Neural progenitor cell (in vitro differentiated cells): ENCODE measurements at regions not wholly inside any gene's neighbourhood (a gene's known extent, or its start where the extent isn't known, plus 50 kb on each side); places are given as distances from the start of the nearest gene placed in this dataset.
A peak's percentile ranks its signal among the peaks of the same experiment; 100 is the strongest.

ENCODE experiments used
- DNase-seq: peaks from one replicate; pipeline ENCODE4 v3.0.0-alpha.2; 2016; ENCODE audit warnings: low spot score
- H2AFZ ChIP-seq: fragments of 200-600 bp; sonication (generic); replicated peaks from 2 replicates; pipeline ENCODE4 v1.6.1; 2016; ENCODE audit warnings: antibody characterized with exemption
- H3F3A ChIP-seq: fragments of 200-600 bp; sonication (generic); 2 replicates; pipeline ENCODE4 v1.6.1; 2016; ENCODE audit warnings: antibody characterized with exemption, low read depth
- H3K27ac ChIP-seq: fragments of 200-600 bp; sonication (generic); 2 replicates; pipeline ENCODE4 v1.5.1; 2016; ENCODE audit warnings: mild to moderate bottlenecking
- H3K27me3 ChIP-seq: fragments of 200-600 bp; sonication (generic); 2 replicates; pipeline ENCODE4 v1.6.1; 2016; ENCODE audit warnings: mild to moderate bottlenecking, moderate library complexity
- H3K36me3 ChIP-seq: fragments of 200-600 bp; sonication (generic); 2 replicates; pipeline ENCODE4 v1.5.1; 2016
- H3K4me1 ChIP-seq: fragments of 200-600 bp; sonication (generic); 2 replicates; pipeline ENCODE4 v1.6.1; 2016; ENCODE audit warnings: mixed run types
- H3K4me2 ChIP-seq: fragments of 200-600 bp; sonication (generic); 2 replicates; pipeline ENCODE4 v1.6.1; 2016
- H3K4me3 ChIP-seq: fragments of 200-600 bp; sonication (generic); 2 replicates; pipeline ENCODE4 v1.5.1; 2016
- H3K79me2 ChIP-seq: fragments of 200-600 bp; sonication (generic); 2 replicates; pipeline ENCODE4 v1.6.1; 2016; ENCODE audit warnings: low read depth
- H3K9ac ChIP-seq: fragments of 200-600 bp; sonication (generic); 2 replicates; pipeline ENCODE4 v1.6.1; 2016
- H3K9me3 ChIP-seq: fragments of 200-600 bp; sonication (generic); 2 replicates; pipeline ENCODE4 v1.5.1; 2016; ENCODE audit warnings: low read depth
- H4K20me1 ChIP-seq: fragments of 200-600 bp; sonication (generic); 2 replicates; pipeline ENCODE4 v1.6.1; 2016; ENCODE audit warnings: low read depth
- H3K27ac Mint-ChIP-seq: 3 replicates; pipeline ENCODE4 v1.8.0; 2021; ENCODE audit warnings: mixed read lengths
- H3K27me3 Mint-ChIP-seq: 2 replicates; pipeline ENCODE4 v1.8.0; 2022; ENCODE audit warnings: low read depth, mild to moderate bottlenecking, inconsistent platforms, moderate library complexity, mixed read lengths; ENCODE audit not compliant: insufficient read depth
- H3K36me3 Mint-ChIP-seq: 3 replicates; pipeline ENCODE4 v1.8.0; 2021; ENCODE audit warnings: mixed read lengths
- H3K4me1 Mint-ChIP-seq: 3 replicates; pipeline ENCODE4 v1.8.0; 2021; ENCODE audit warnings: mixed read lengths
- H3K4me3 Mint-ChIP-seq: 3 replicates; pipeline ENCODE4 v1.8.0; 2021; ENCODE audit warnings: mild to moderate bottlenecking, moderate library complexity, mixed read lengths
- H3K9me3 Mint-ChIP-seq: 3 replicates; pipeline ENCODE4 v1.8.0; 2020; ENCODE audit warnings: mixed read lengths
- CTCF ChIP-seq: fragments of 200-600 bp; sonication (generic); IDR thresholded peaks from 2 replicates; pipeline ENCODE4 v1.5.1; 2017; ENCODE audit warnings: antibody characterized with exemption, mild to moderate bottlenecking
- EZH2 ChIP-seq: fragments of 200-600 bp; sonication (generic); IDR thresholded peaks from 2 replicates; pipeline ENCODE4 v1.6.1; 2017; ENCODE audit warnings: antibody characterized with exemption, mild to moderate bottlenecking, moderate library complexity
- EZH2phosphoT487 ChIP-seq: fragments of 200-600 bp; sonication (generic); IDR thresholded peaks from 2 replicates; pipeline ENCODE4 v1.6.1; 2017; ENCODE audit warnings: antibody characterized with exemption

- no peaks in the 10 kb centered on the region for H3K9me3 Mint-ChIP-seq
- Histone ChIP-seq H3K9me3 (no peaks in the 10 kb centered on the region), H4K20me1 (peaks cover 99% of the 10 kb centered on the region), H3K27me3 (no peaks in the 10 kb centered on the region), H3K9ac (no peak overlapping the region), H3K79me2 (peaks cover 81% of the 10 kb centered on the region), H3K4me2 (peak overlapping the region; percentile 60), H2AFZ (no peak overlapping the region), H3K4me3 (no peak overlapping the region), H3K27ac (peak overlapping the region; percentile 13), H3K4me1 (peaks cover 54% of the 10 kb centered on the region), H3K36me3 (no peaks in the 10 kb centered on the region), H3F3A (peaks cover 17% of the 10 kb centered on the region)
- peaks cover 46% of the 10 kb centered on the region for H3K4me1 Mint-ChIP-seq
- H3K27me3 Mint-ChIP-seq: peaks cover 4% of the 10 kb centered on the region
- H3K36me3 Mint-ChIP-seq: no peaks in the 10 kb centered on the region
- H3K4me3 Mint-ChIP-seq: peak overlapping the region; percentile 24
- peak overlapping the region; percentile 43 for H3K27ac Mint-ChIP-seq
- DNase-seq: no peak
- TF ChIP-seq EZH2phosphoT487 (no peak), EZH2 (no peak), CTCF (no peak)
Measured at GRCh38 chr17:77420095-77420803, 279.5 kb downstream of the SEC14L1 start.

GRCh38 chr17:77420804-77421629 lies 280.2 kb downstream of the SEC14L1 start:
- H3K36me3 Mint-ChIP-seq: no peaks in the 10 kb centered on the region
- H3K4me3 ChIP-seq: no peak overlapping the region
- TF ChIP-seq CTCF: no peak
- TF ChIP-seq EZH2phosphoT487: no peak
- no peak for TF ChIP-seq EZH2
- H3F3A ChIP-seq: peaks cover 17% of the 10 kb centered on the region
- H3K4me3 Mint-ChIP-seq: peak overlapping the region; percentile 24
- H3K27me3 ChIP-seq: no peaks in the 10 kb centered on the region
- no peak overlapping the region for H2AFZ ChIP-seq
- peak overlapping the region; percentile 38 for H3K27ac ChIP-seq
- H3K79me2 ChIP-seq: peaks cover 83% of the 10 kb centered on the region
- peaks cover 62% of the 10 kb centered on the region for H3K4me1 ChIP-seq
- H3K27me3 Mint-ChIP-seq: peaks cover 4% of the 10 kb centered on the region
- H3K9me3 Mint-ChIP-seq: no peaks in the 10 kb centered on the region
- peak overlapping the region; percentile 43 for H3K27ac Mint-ChIP-seq
- no peaks in the 10 kb centered on the region for H3K9me3 ChIP-seq
- peak overlapping the region; percentile 59 for H3K4me2 ChIP-seq
- DNase-seq: peak; percentile 63
- peaks cover 50% of the 10 kb centered on the region for H3K4me1 Mint-ChIP-seq
- H3K9ac ChIP-seq: no peak overlapping the region
- no peaks in the 10 kb centered on the region for H3K36me3 ChIP-seq
- H4K20me1 ChIP-seq: peaks cover 100% of the 10 kb centered on the region

- Histone ChIP-seq H3K4me1 (peaks cover 65% of the 10 kb centered on the region), H3K4me2 (peak overlapping the region; percentile 59), H3K9ac (no peak overlapping the region), H3K27ac (no peak overlapping the region), H3F3A (peaks cover 17% of the 10 kb centered on the region), H4K20me1 (peaks cover 100% of the 10 kb centered on the region), H3K9me3 (no peaks in the 10 kb centered on the region), H3K27me3 (no peaks in the 10 kb centered on the region), H3K36me3 (no peaks in the 10 kb centered on the region), H2AFZ (no peak overlapping the region), H3K79me2 (peaks cover 85% of the 10 kb centered on the region), H3K4me3 (no peak overlapping the region)
- H3K4me1 Mint-ChIP-seq: peaks cover 53% of the 10 kb centered on the region
- no peaks in the 10 kb centered on the region for H3K9me3 Mint-ChIP-seq
- peaks cover 4% of the 10 kb centered on the region for H3K27me3 Mint-ChIP-seq
- H3K4me3 Mint-ChIP-seq: no peak overlapping the region
- TF ChIP-seq EZH2 (no peak), CTCF (no peak), EZH2phosphoT487 (no peak)
- H3K36me3 Mint-ChIP-seq: no peaks in the 10 kb centered on the region
- no peak for DNase-seq
- peak overlapping the region; percentile 50 for H3K27ac Mint-ChIP-seq
Measured at GRCh38 chr17:77421630-77421972, 280.8 kb downstream of the SEC14L1 start.
